Mesothelial cell of epicardium (in vitro differentiated cells): ENCODE measurements at regions not wholly inside any gene's neighbourhood (a gene's known extent, or its start where the extent isn't known, plus 50 kb on each side); places are given as distances from the start of the nearest gene placed in this dataset.

ENCODE experiments used
- DNase-seq, 2 experiments: peaks; one replicate each; pipeline ENCODE4 v3.0.0; 2021; ENCODE audit warnings: low spot score in 2 of 2; ENCODE audit not compliant: unreplicated experiment in 2 of 2
- H3K27ac Mint-ChIP-seq: 2 replicates; pipeline ENCODE4 v1.8.0; 2021; ENCODE audit warnings: mixed read lengths
- H3K27me3 Mint-ChIP-seq: 2 replicates; pipeline ENCODE4 v1.8.0; 2021; ENCODE audit warnings: low read depth, mixed read lengths
- H3K36me3 Mint-ChIP-seq: 2 replicates; pipeline ENCODE4 v1.8.0; 2021; ENCODE audit warnings: mixed read lengths
- H3K4me1 Mint-ChIP-seq: 2 replicates; pipeline ENCODE4 v1.8.0; 2021; ENCODE audit warnings: mixed read lengths
- H3K4me3 Mint-ChIP-seq: 2 replicates; pipeline ENCODE4 v1.8.0; 2021; ENCODE audit warnings: mild to moderate bottlenecking, moderate library complexity, mixed read lengths
- H3K9me3 Mint-ChIP-seq: 2 replicates; pipeline ENCODE4 v1.8.0; 2021; ENCODE audit warnings: mixed read lengths
- TF ChIP-seq, protein P1 (sequence below): fragments of 200-600 bp; sonication (generic); IDR thresholded peaks from one replicate; pipeline ENCODE4 v1.5.0; 2021; ENCODE audit warnings: antibody characterized with exemption; ENCODE audit not compliant: unreplicated experiment

DNA sequence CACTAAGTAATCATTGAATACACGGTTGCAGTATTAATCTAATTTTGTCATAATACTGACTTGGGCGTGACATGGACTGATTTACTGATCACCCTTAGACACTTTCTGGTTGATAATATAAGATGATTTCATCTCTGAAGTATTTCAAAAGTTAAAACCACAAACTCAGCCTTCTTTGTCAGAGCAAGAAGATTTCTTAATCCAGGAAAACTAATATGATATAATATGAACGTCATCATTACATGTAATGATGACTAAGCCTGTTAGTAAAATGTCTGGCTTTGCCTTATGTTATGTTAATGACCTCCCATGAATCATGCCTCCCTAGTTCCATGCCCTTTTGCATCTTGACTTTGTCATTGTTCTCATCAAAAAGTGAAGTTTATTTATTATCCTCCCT is 1325.0 kb upstream of the CDH2 start:
- Mint-ChIP-seq H3K4me1 (peaks cover 1% of the 10 kb centered on the region), H3K27ac (no peak overlapping the region), H3K27me3 (no peaks in the 10 kb centered on the region), H3K9me3 (peaks cover 4% of the 10 kb centered on the region), H3K4me3 (no peak overlapping the region), H3K36me3 (no peaks in the 10 kb centered on the region)
- TF ChIP-seq, protein P1, sequence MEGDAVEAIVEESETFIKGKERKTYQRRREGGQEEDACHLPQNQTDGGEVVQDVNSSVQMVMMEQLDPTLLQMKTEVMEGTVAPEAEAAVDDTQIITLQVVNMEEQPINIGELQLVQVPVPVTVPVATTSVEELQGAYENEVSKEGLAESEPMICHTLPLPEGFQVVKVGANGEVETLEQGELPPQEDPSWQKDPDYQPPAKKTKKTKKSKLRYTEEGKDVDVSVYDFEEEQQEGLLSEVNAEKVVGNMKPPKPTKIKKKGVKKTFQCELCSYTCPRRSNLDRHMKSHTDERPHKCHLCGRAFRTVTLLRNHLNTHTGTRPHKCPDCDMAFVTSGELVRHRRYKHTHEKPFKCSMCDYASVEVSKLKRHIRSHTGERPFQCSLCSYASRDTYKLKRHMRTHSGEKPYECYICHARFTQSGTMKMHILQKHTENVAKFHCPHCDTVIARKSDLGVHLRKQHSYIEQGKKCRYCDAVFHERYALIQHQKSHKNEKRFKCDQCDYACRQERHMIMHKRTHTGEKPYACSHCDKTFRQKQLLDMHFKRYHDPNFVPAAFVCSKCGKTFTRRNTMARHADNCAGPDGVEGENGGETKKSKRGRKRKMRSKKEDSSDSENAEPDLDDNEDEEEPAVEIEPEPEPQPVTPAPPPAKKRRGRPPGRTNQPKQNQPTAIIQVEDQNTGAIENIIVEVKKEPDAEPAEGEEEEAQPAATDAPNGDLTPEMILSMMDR: no peak
- DNase-seq: no peak

DNA sequence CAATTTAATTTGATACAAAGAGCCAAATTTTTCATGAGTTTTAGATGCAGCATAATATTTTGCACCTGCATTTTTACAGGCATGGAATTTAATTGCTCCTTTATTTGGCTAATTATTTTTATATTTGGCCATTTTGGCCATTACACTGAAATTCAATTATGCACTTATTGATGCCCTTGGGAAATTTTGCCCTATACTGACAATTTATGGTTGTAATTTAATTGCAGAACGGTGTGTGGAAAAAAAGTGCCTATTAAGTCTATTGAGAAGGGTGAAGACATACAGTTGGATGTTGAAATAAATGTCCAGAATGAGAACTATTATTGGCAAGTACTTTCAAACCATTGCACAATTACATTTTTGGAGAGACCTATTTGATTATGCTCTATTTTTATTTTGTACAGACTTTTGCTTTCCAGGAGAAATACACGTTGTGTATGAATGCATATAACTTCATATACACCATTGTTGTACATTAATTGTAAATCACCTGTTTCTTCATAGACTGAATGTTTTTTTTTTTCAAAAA is 1319.3 kb upstream of the CDH2 start:
- DNase-seq: no peak
- Mint-ChIP-seq H3K9me3 (peaks cover 9% of the 10 kb centered on the region), H3K27ac (no peak overlapping the region), H3K27me3 (no peaks in the 10 kb centered on the region), H3K4me3 (no peak overlapping the region), H3K4me1 (peaks cover 3% of the 10 kb centered on the region), H3K36me3 (no peaks in the 10 kb centered on the region)
- TF ChIP-seq, protein P1: no peak

DNA sequence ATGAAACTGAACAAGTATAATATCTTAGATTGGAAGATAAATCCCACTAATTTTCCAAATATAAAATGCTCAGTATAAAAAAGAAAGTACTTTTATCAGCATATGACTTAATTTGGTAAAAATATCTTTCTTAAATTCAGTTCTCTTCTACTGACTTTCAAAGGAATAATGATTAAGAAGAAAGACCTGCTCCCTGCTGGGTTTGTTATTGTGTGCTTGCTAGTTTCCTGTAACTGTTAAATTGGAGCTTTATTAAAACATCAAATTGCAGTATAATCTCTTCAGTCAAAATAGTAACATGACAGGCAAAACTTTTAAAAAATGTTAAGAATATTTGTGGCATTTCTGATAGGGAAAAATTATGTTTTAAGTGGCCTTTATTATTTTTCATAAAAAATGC is 1317.4 kb upstream of the CDH2 start:
- no peak overlapping the region for H3K27ac Mint-ChIP-seq
- no peak overlapping the region for H3K4me3 Mint-ChIP-seq
- H3K4me1 Mint-ChIP-seq: peaks cover 2% of the 10 kb centered on the region
- peaks cover 9% of the 10 kb centered on the region for H3K9me3 Mint-ChIP-seq
- TF ChIP-seq, protein P1: no peak
- DNase-seq: no peak
- no peaks in the 10 kb centered on the region for H3K27me3 Mint-ChIP-seq
- no peaks in the 10 kb centered on the region for H3K36me3 Mint-ChIP-seq

DNA sequence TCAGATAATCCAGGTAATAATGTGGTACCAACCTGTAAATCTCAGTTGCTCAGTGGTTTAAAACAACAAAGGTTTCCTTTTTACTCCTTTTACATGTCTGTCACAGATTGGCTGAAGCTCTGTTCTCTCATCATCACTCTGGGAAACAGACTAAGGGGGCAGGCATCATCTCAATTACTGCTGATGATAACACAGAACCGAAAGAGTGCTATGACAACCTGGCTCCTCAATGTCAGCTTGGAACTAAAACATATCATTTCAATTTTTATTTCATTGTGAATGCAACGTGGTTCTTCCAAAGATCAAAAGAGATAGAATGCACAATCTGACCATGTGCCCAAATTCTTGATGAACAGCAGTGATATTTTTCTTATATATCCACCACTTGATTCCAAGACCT is 1315.0 kb upstream of the CDH2 start:
- peaks cover 2% of the 10 kb centered on the region for H3K4me1 Mint-ChIP-seq
- no peak for DNase-seq
- no peak overlapping the region for H3K4me3 Mint-ChIP-seq
- H3K27me3 Mint-ChIP-seq: no peaks in the 10 kb centered on the region
- H3K36me3 Mint-ChIP-seq: no peaks in the 10 kb centered on the region
- TF ChIP-seq, protein P1: no peak
- no peak overlapping the region for H3K27ac Mint-ChIP-seq
- peaks cover 5% of the 10 kb centered on the region for H3K9me3 Mint-ChIP-seq

DNA sequence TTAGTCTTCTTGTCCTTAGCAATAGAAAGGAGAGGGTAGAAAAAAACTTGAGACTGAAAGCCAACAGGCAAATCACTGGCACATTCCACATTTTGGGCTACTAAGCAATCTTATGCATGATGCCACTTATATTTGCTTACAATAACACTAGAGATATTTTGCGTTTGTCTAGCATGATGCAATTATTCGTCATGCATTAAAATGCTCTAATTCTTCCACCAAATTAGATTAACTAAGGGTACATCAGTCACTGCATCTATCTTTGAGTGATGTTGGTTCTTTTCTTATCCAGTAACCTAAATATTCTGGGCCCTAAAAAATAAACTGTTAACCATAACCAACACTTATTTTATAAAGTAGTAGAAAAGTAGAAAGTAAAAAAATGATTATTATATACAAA is 1311.7 kb upstream of the CDH2 start:
- Mint-ChIP-seq H3K4me1 (no peaks in the 10 kb centered on the region), H3K36me3 (no peaks in the 10 kb centered on the region), H3K27me3 (no peaks in the 10 kb centered on the region), H3K9me3 (peaks cover 5% of the 10 kb centered on the region), H3K27ac (no peak overlapping the region), H3K4me3 (no peak overlapping the region)
- DNase-seq: no peak
- TF ChIP-seq, protein P1: no peak

DNA sequence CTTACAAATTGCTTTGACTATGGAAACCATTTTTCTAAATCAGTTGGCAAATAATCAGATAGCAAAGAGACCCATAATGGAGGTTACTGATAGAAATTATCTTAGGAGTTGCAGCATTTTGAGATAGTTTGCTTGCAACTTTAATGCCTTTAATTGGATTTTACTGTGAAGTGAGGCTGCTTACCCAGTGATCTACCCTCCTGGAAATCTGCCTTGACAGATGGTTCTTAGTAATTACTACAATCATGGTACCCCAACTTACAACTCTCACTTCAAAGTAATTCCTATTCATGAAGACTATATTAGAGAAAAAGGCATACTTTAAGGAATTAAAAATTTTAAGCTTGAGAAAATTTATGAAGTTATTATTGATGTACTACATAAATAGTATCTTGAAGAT is 1288.6 kb upstream of the CDH2 start:
- DNase-seq: no peak
- Mint-ChIP-seq H3K27ac (no peak overlapping the region), H3K36me3 (no peaks in the 10 kb centered on the region), H3K4me1 (no peaks in the 10 kb centered on the region), H3K9me3 (no peaks in the 10 kb centered on the region), H3K4me3 (no peak overlapping the region), H3K27me3 (no peaks in the 10 kb centered on the region)
- TF ChIP-seq, protein P1: no peak
